HepG2 (cell line): ENCODE measurements at regions not wholly inside any gene's neighbourhood (a gene's known extent, or its start where the extent isn't known, plus 50 kb on each side); places are given as distances from the start of the nearest gene placed in this dataset.

Experiments used
- ATAC-seq: fragments of 200-7000 bp; cut with Tn5 transposase; 3 replicates; pipeline ENCODE4 v1.9.1; 2020; ENCODE audit warnings: mild to moderate bottlenecking, moderate library complexity
- BruUV-seq: library from RNA; stranded (reverse); fragments of 400-500 nt; replicated peaks from 2 replicates; lab custom pipeline; 2021; lab: Mats Ljungman, UMichigan
- CTCF ChIA-PET: fragments of 300-600 bp; formaldehyde crosslinking; extraction: SDS; loops from one replicate; lab custom pipeline; 2021; ENCODE audit warnings: low total read pairs, inconsistent platforms, low intra/inter-chr PET ratio; lab: Yijun Ruan, JAX
- POLR2A ChIA-PET: fragments of 350-600 bp; sonication (Branson Sonifier 250); formaldehyde crosslinking; loops from one replicate; lab custom pipeline; 2020; ENCODE audit warnings: antibody characterized with exemption, inconsistent platforms; lab: Yijun Ruan, JAX
- DNase-seq: peaks from one replicate; pipeline ENCODE4 v3.0.0-alpha.2; 2015; ENCODE audit warnings: low spot score
- FAIRE-seq: peaks from 3 replicates; lab custom pipeline; 2011; peaks lifted over from hg19 to GRCh38; lab: Jason Lieb, UNC
- H2AFZ ChIP-seq: one replicate; pipeline ENCODE4 v1.6.1; 2011; ENCODE audit warnings: low read length, inconsistent platforms
- H3K27ac ChIP-seq: fragments of 300-600 bp; 3 replicates; pipeline ENCODE4 v1.8.0; 2011; ENCODE audit warnings: mixed run types, mild to moderate bottlenecking, mixed read lengths, low read length, inconsistent platforms; ENCODE audit not compliant: insufficient read depth; ENCODE audit errors: extremely low read length
- H3K27me3 ChIP-seq, 2 experiments: fragments of 200-600 bp in 1 of 2; 2 replicates in 1 of 2; 3 replicates in 1 of 2; pipeline versions ENCODE4 v1.6.0 to v1.8.0; 2011; ENCODE audit warnings: low read length in 2 of 2, mild to moderate bottlenecking in 2 of 2, moderate library complexity in 2 of 2, inconsistent platforms in 1 of 2; ENCODE audit not compliant: insufficient read depth in 2 of 2, control insufficient read depth in 1 of 2
- H3K36me3 ChIP-seq, 2 experiments: fragments of 200-600 bp in 1 of 2; replicated peaks in 1 of 2; 2 replicates in 1 of 2; 3 replicates in 1 of 2; pipeline versions ENCODE4 v1.5.1 to v1.8.0; 2011; ENCODE audit warnings: low read length in 2 of 2, inconsistent platforms in 1 of 2; ENCODE audit not compliant: insufficient read depth in 2 of 2, control insufficient read depth in 1 of 2
- H3K4me1 ChIP-seq: 2 replicates; pipeline ENCODE4 v1.5.1; 2012; ENCODE audit warnings: low read length, inconsistent platforms; ENCODE audit not compliant: insufficient read depth
- H3K4me2 ChIP-seq: 2 replicates; pipeline ENCODE4 v1.6.0; 2011; ENCODE audit warnings: low read depth, low read length, inconsistent platforms
- H3K4me3 ChIP-seq, 3 experiments: fragments of 200-600 bp in 1 of 3; sonication (generic), shearing (Covaris generic) in 1 of 3; replicated peaks in 1 of 3; 2 replicates each; pipeline ENCODE4 v1.5.1; 2011 to 2016; ENCODE audit warnings: low read length in 3 of 3, inconsistent platforms in 2 of 3, low read depth in 2 of 3, mild to moderate bottlenecking in 2 of 3, control low read depth in 1 of 3, mixed read lengths in 1 of 3; ENCODE audit not compliant: insufficient read depth in 1 of 3
- H3K79me2 ChIP-seq: one replicate; pipeline ENCODE4 v1.6.1; 2011; ENCODE audit warnings: low read length, inconsistent platforms; ENCODE audit not compliant: insufficient read depth
- H3K9ac ChIP-seq: 2 replicates; pipeline ENCODE4 v1.6.0; 2011; ENCODE audit warnings: mild to moderate bottlenecking, low read depth, low read length, inconsistent platforms; ENCODE audit not compliant: insufficient read depth
- H3K9me3 ChIP-seq: 2 replicates; pipeline ENCODE4 v1.5.1; 2012; ENCODE audit warnings: mild to moderate bottlenecking, low read length
- H4K20me1 ChIP-seq: 2 replicates; pipeline ENCODE4 v1.6.0; 2011; ENCODE audit warnings: inconsistent platforms, mild to moderate bottlenecking, low read length, moderate library complexity; ENCODE audit not compliant: insufficient read depth
- JUN ChIP-seq: sonication (generic); formaldehyde crosslinking; IDR thresholded peaks from 2 replicates; pipeline ENCODE4 v1.4.0; 2020; ENCODE audit warnings: mild to moderate bottlenecking, missing genetic modification reagents
- SOX6 ChIP-seq, 2 experiments: fragments of 450-650 bp in 1 of 2; sonication (generic) in 1 of 2; formaldehyde crosslinking in 1 of 2; IDR thresholded peaks; 2 replicates each; pipeline versions ENCODE4 v1.4.0 to v1.6.1; 2017 to 2020; ENCODE audit warnings: antibody characterized with exemption in 1 of 2, mild to moderate bottlenecking in 1 of 2, missing genetic modification reagents in 1 of 2
- ZNF12 ChIP-seq: sonication (generic); formaldehyde crosslinking; IDR thresholded peaks from 2 replicates; pipeline ENCODE4 v1.5.0; 2020; ENCODE audit warnings: missing genetic modification reagents
- ZNF205 ChIP-seq: IDR thresholded peaks from 2 replicates; pipeline ENCODE4 v1.6.1; 2018; ENCODE audit warnings: missing biosample characterization, missing genetic modification reagents
- WGBS: methylation state at CpG from one replicate; pipeline ENCODE4 v1.1.6; 2017; ENCODE audit warnings: low lambda C conversion rate; 5-methylcytosine and 5-hydroxymethylcytosine counted together
- in situ Hi-C: cut with HindIII; loops from 2 replicates; pipeline ENCODE4 v1.10.0; 2017; ENCODE audit warnings: low pct_unique_long_range_greater_than_20kb; ENCODE audit not compliant: extremely low pct_ligation_motif_present
- intact Hi-C: fragments of 100-400 bp; cut with micrococcal nuclease; formaldehyde crosslinking; loops from one replicate; pipeline ENCODE4 v1.10.0; 2022; ENCODE audit not compliant: unreplicated experiment
- TF ChIP-seq, protein P1 (sequence below), 2 experiments: sonication (generic) in 1 of 2; formaldehyde crosslinking in 1 of 2; IDR thresholded peaks; 2 replicates each; pipeline versions ENCODE4 v1.5.1 to v1.6.1; 2011 to 2020; ENCODE audit warnings: borderline replicate concordance in 1 of 2, low read depth in 1 of 2, low read length in 1 of 2, mild to moderate bottlenecking in 1 of 2, missing genetic modification reagents in 1 of 2, moderate library complexity in 1 of 2
- TF ChIP-seq, protein P2 (sequence below): sonication (generic); formaldehyde crosslinking; IDR thresholded peaks from 2 replicates; pipeline ENCODE4 v1.8.0; 2022; ENCODE audit warnings: low read depth, missing genetic modification reagents

DNA sequence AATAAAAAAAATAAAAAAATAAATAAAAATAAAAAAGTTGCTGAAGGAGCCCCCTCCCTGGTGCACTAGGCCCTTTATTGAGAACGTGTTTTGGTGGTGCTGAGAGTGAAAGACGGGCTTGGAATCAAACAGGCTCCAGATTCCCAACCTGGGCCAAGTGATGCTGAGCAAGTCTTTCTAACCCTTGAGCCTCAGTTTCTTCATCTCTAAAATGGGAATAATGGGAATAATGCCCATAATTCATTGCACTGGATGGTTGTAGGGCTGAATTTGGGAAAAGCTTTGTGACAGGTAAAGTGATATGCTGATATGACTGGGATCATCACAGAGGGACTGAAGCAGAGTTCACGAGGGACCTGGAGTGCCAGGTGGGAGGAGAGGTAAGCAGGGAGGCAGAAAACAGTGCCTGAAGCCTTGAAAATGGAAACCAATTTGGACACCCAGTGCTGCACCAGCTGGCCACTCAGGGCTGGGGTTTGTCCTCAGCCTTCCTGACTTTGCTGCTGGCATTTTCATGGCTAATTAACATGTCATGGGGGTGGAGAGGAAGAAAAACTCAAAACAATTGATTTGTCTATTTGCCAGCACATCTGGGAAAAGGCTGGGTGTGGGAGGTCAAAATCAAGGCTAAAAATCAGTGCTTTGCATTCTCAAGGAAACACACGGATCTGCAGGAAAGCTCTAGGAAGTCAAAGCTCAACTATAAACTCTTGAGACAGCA, 241.3 kb downstream of the LOXHD1 start:
- 2% methylated on average over 4 of the region's 4 CpGs for whole genome bisulfite sequencing
- BruUV-seq, result no TSS peak

DNA sequence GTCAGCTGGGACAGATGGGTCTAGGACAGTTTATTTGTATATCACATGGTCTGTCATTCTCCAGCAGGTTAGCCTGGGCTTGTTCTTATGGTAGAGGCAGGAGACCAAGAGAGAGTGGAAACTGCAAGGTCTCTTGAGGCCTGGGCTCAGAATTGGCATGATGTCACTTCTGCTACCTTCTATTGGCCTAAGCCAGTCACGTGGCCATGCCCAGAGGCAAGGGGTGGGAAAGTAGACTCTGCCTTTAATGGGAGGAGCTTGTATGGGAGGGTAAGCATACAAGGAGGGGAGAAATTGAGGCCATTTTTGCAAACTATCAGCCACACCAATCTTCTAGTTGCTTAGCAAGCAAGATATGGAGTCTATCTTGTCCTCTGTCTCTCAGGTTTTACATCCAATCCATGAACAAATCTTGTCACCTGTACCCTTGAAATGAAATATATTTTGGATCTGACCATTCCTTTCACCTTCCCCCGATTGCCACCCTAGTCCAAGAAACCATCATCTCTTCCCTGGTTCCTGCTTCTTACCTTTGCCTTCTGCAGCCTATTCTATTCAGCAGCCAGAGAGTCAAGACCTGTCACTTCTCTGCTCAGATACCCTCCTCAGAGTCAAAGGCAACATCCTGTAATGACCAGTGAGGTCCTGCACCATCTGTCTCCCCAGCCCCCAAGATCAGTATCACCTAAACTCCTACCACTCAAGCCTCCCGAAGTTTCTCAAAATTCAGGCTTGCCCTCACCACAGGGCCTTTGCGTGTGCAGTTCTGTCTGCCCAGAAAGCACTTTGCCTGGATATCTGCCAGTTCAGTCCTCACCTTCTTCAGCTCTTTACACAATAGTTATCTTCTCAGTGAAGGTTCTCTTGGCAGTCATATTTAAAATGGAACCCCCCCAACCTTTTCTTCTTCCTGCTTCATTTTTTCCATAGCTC, 240.0 kb downstream of the LOXHD1 start:
- FAIRE-seq (no peak), ATAC-seq (no peak), DNase-seq (no peak)
- Histone ChIP-seq H3K9me3 (no peaks in the 10 kb centered on the region), H4K20me1 (no peaks in the 10 kb centered on the region), H3K4me3 (no peak overlapping the region), H3K4me2 (no peak overlapping the region), H3K27ac (no peak overlapping the region), H3K9ac (no peak overlapping the region), H2AFZ (no peak overlapping the region), H3K27me3 (peaks cover 0 to 22% of the 10 kb centered on the region in 2 experiments; a peak in 2 of 5 replicates), H3K4me1 (no peaks in the 10 kb centered on the region), H3K36me3 (no peaks in the 10 kb centered on the region), H3K79me2 (no peaks in the 10 kb centered on the region)
- intact Hi-C loops, result no loop called here
- BruUV-seq, result no TSS peak
- TF ChIP-seq SOX6 (IDR thresholded peaks at IDR 0.05) (no peak), SOX6 (CRISPR knock-in tag; IDR thresholded peaks at IDR 0.05) (no peak), JUN (CRISPR knock-in tag) (no peak), ZNF205 (CRISPR knock-in tag) (no peak), ZNF12 (CRISPR knock-in tag) (no peak)
- TF ChIP-seq, protein P1, sequence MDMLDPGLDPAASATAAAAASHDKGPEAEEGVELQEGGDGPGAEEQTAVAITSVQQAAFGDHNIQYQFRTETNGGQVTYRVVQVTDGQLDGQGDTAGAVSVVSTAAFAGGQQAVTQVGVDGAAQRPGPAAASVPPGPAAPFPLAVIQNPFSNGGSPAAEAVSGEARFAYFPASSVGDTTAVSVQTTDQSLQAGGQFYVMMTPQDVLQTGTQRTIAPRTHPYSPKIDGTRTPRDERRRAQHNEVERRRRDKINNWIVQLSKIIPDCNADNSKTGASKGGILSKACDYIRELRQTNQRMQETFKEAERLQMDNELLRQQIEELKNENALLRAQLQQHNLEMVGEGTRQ (IDR thresholded peaks at IDR 0.05; ENCODE audit: low read depth, low read length), result 0 out of 2 replicates have a peak, but pooled peaks have one; percentile 2
- TF ChIP-seq, protein P1 (CRISPR knock-in tag; IDR thresholded peaks at IDR 0.05; ENCODE audit: borderline replicate concordance), result no peak
- ChIA-PET CTCF (no interaction called here), POLR2A (no interaction called here)
- in situ Hi-C loops, result no loop called here
- 26% methylated on average over 4 of the region's 4 CpGs for WGBS

More for the DNA sequence above, 241.3 kb downstream of the LOXHD1 start:
- ATAC-seq (no peak), FAIRE-seq (no peak), DNase-seq (no peak)
- H3K4me1 ChIP-seq, result no peaks in the 10 kb centered on the region
- CTCF ChIA-PET, result no interaction called here
- intact Hi-C loops, result no loop called here
- no peaks in the 10 kb centered on the region for H3K9me3 ChIP-seq
- H3K27ac ChIP-seq, result no peak overlapping the region
- POLR2A ChIA-PET, result no interaction called here
- H3K4me2 ChIP-seq, result no peak overlapping the region
- no peak overlapping the region for H3K9ac ChIP-seq
- no peak overlapping the region for H2AFZ ChIP-seq
- H3K4me3 ChIP-seq, result no peak overlapping the region
- no peaks in the 10 kb centered on the region for H3K36me3 ChIP-seq
- TF ChIP-seq, protein P2, sequence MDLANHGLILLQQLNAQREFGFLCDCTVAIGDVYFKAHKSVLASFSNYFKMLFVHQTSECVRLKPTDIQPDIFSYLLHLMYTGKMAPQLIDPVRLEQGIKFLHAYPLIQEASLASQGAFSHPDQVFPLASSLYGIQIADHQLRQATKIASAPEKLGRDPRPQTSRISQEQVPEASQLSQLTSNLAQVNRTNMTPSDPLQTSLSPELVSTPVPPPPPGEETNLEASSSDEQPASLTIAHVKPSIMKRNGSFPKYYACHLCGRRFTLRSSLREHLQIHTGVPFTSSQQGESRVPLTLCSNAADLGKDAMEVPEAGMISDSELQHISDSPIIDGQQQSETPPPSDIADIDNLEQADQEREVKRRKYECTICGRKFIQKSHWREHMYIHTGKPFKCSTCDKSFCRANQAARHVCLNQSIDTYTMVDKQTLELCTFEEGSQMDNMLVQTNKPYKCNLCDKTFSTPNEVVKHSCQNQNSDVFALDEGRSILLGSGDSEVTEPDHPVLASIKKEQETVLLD (CRISPR knock-in tag), result no peak
- H3K27me3 ChIP-seq, result peaks cover 0 to 22% of the 10 kb centered on the region in 2 experiments; a peak in 2 of 5 replicates
- in situ Hi-C loops, result no loop called here
- H4K20me1 ChIP-seq, result no peaks in the 10 kb centered on the region
- H3K79me2 ChIP-seq, result no peaks in the 10 kb centered on the region
